ENCODE measurements at regions not wholly inside any gene's neighbourhood (a gene's known extent, or its start where the extent isn't known, plus 50 kb on each side); places are given as distances from the start of the nearest gene placed in this dataset.

- no peak overlapping the region for H3K4me3 ChIP-seq
- H3K27ac ChIP-seq, result no peak overlapping the region
- no peaks in the 10 kb centered on the region for H3K27me3 ChIP-seq
- intact Hi-C loops (cut with DNase I), result no loop called here
- H3K36me3 ChIP-seq, result no peaks in the 10 kb centered on the region
- H3K4me1 ChIP-seq, result peaks cover 0 to 8% (median 0%) of the 10 kb centered on the region in 12 donors
- TF ChIP-seq POLR2A (IDR thresholded peaks at IDR 0.05) (no peak), CTCF (IDR thresholded peaks at IDR 0.05) (no peak)
- WGBS, 4 donors, result 85 to 90% (median 86%) methylated on average over 3 of the region's 3 CpGs
- ATAC-seq (no peak), DNase-seq (no peak)
- no peaks in the 10 kb centered on the region for H3K9me3 ChIP-seq
These were observed 302.4 kb upstream of the NT5C1B start for GRCh38 chr2:18891600-18892345.

GRCh38 chr2:18889565-18890332 is 300.4 kb upstream of the NT5C1B start:
- Histone ChIP-seq H3K36me3 (no peaks in the 10 kb centered on the region), H3K27me3 (no peaks in the 10 kb centered on the region), H3K4me1 (peaks cover 0 to 8% (median 0%) of the 10 kb centered on the region in 12 donors), H3K27ac (peak overlapping the region in 1 of 12 donors; percentile 68), H3K4me3 (no peak overlapping the region), H3K9me3 (no peaks in the 10 kb centered on the region)
- ATAC-seq, result peak; percentile 47 to 84 (median 80)
- intact Hi-C loops (cut with DNase I), result loop anchor here in 2 of 10 donors (10.0 kb wide), 2 partner anchors 465 to 475 kb away; partner anchors contain the start of gene OSR1 (in 1 of the 2)
- DNase-seq, result no peak
- WGBS, 4 donors, result 54 to 73% (median 66%) methylated on average over 5 of the region's 5 CpGs
- no peak for TF ChIP-seq CTCF (IDR thresholded peaks at IDR 0.05)
- no peak for TF ChIP-seq POLR2A (IDR thresholded peaks at IDR 0.05)

GRCh38 chr2:18885457-18885856 is 296.1 kb upstream of the NT5C1B start:
- ATAC-seq (peak; percentile 58 to 80 (median 62)), DNase-seq (no peak)
- H3K27me3 ChIP-seq, result no peaks in the 10 kb centered on the region
- no peak overlapping the region for H3K27ac ChIP-seq
- peaks cover 0 to 8% (median 0%) of the 10 kb centered on the region in 12 donors for H3K4me1 ChIP-seq
- no peaks in the 10 kb centered on the region for H3K9me3 ChIP-seq
- no peak for TF ChIP-seq CTCF (IDR thresholded peaks at IDR 0.05)
- no peak for TF ChIP-seq POLR2A (IDR thresholded peaks at IDR 0.05)
- WGBS, 4 donors, result 30 to 63% (median 45%) methylated on average over 2 of the region's 2 CpGs
- H3K36me3 ChIP-seq, result no peaks in the 10 kb centered on the region
- intact Hi-C loops (cut with DNase I), result loop anchor here in 2 of 10 donors (10.0 kb wide), 2 partner anchors 469 to 479 kb away; partner anchors contain the start of gene OSR1 (in 1 of the 2)
- H3K4me3 ChIP-seq, result no peak overlapping the region

All from heart left ventricle (tissue), 16 donors.